H1 (cell line): ENCODE measurements at regions not wholly inside any gene's neighbourhood (a gene's known extent, or its start where the extent isn't known, plus 50 kb on each side); places are given as distances from the start of the nearest gene placed in this dataset.

Experiments used
- BCL11A ChIP-seq, 2 experiments: IDR thresholded peaks; one replicate each; pipeline ENCODE4 v1.6.1; 2011; ENCODE audit warnings: low read depth in 2 of 2, low read length in 2 of 2, mild to moderate bottlenecking in 2 of 2
- CEBPB ChIP-seq: IDR thresholded peaks from 2 replicates; pipeline ENCODE4 v1.6.1; 2012; ENCODE audit warnings: low read depth, low read length
- CHD1 ChIP-seq: IDR thresholded peaks from 2 replicates; pipeline ENCODE4 v1.6.1; 2012; ENCODE audit warnings: low read depth, low read length, improper control_type of control experiment
- GABPA ChIP-seq: IDR thresholded peaks from 2 replicates; pipeline ENCODE4 v1.6.1; 2011; ENCODE audit warnings: mild to moderate bottlenecking, low read length, moderate library complexity, borderline replicate concordance; ENCODE audit not compliant: insufficient read depth
- KDM1A ChIP-seq: fragments of 200-600, 300-600 bp; sonication (generic); IDR thresholded peaks from 2 replicates; pipeline ENCODE4 v1.7.1; 2016; ENCODE audit warnings: mild to moderate bottlenecking, low read length, borderline replicate concordance
- POLR2A ChIP-seq, 2 experiments: IDR thresholded peaks; 1 replicate in 1 of 2; 2 replicates in 1 of 2; pipeline ENCODE4 v1.6.1; 2011; ENCODE audit warnings: low read depth in 2 of 2, low read length in 2 of 2, mild to moderate bottlenecking in 2 of 2; ENCODE audit errors: control extremely low read depth in 1 of 2
- RNF2 ChIP-seq: fragments of 200-900, 300-1000 bp; sonication (generic); IDR thresholded peaks from 2 replicates; pipeline ENCODE4 v1.7.1; 2016; ENCODE audit warnings: borderline replicate concordance, low read depth, mild to moderate bottlenecking, antibody characterized with exemption, low read length; ENCODE audit not compliant: poor library complexity, severe bottlenecking; ENCODE audit errors: missing control alignments
- SP4 ChIP-seq: IDR thresholded peaks from 2 replicates; pipeline ENCODE4 v1.6.1; 2012; ENCODE audit warnings: low read length, inconsistent platforms
- SUZ12 ChIP-seq: fragments of 200-600 bp; sonication (generic); IDR thresholded peaks from 2 replicates; pipeline ENCODE4 v1.6.1; 2012; ENCODE audit warnings: mild to moderate bottlenecking, inconsistent platforms, low read length, moderate library complexity, mixed read lengths
- TCF12 ChIP-seq: IDR thresholded peaks from 2 replicates; pipeline ENCODE4 v1.6.1; 2011; ENCODE audit warnings: low read depth, mild to moderate bottlenecking, low read length
- TEAD4 ChIP-seq: IDR thresholded peaks from 2 replicates; pipeline ENCODE4 v1.6.1; 2012; ENCODE audit warnings: low read depth, low read length, inconsistent platforms, mixed read lengths
- YY1 ChIP-seq: IDR thresholded peaks from 2 replicates; pipeline ENCODE4 v1.6.1; 2011; ENCODE audit warnings: low read depth, mild to moderate bottlenecking, low read length
- TF ChIP-seq, protein P1 (sequence below), 3 experiments: IDR thresholded peaks; 1 replicate in 2 of 3; 2 replicates in 1 of 3; pipeline versions ENCODE4 v1.5.1 to v1.6.1; 2011; ENCODE audit warnings: low read length in 3 of 3, mild to moderate bottlenecking in 3 of 3, inconsistent platforms in 2 of 3, low read depth in 1 of 3, moderate library complexity in 1 of 3; ENCODE audit not compliant: insufficient read depth in 1 of 3; ENCODE audit errors: control extremely low read depth in 1 of 3
- TF ChIP-seq, protein P2 (sequence below): IDR thresholded peaks from 2 replicates; pipeline ENCODE4 v1.6.1; 2012; ENCODE audit warnings: low read length, inconsistent platforms

DNA sequence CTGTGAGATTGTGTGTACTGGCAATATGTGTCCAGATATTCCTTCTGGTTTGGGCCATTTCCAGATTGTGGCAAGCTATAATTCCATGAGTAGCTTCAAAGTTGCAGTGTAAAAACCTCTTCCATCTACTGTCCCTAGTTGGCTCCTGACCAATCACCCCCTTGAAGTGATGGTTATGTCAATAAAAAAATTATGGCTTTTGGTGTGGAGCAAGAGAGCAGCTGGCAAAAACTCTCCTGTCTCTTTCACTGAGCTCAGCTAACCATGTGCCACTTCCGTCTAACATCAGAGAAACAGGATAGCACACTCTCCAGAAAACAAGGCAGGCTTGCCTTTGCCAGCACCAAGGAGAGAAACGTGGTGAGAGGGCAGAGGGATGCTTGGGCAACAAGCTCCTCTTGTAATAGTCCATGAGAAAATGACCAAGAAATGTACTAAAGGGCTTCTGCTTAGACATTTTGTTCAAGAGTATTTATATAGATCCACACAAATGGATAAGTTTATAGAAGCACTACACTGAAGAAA is 914.4 kb upstream of the SEMA6A start:
- TF ChIP-seq, protein P1, sequence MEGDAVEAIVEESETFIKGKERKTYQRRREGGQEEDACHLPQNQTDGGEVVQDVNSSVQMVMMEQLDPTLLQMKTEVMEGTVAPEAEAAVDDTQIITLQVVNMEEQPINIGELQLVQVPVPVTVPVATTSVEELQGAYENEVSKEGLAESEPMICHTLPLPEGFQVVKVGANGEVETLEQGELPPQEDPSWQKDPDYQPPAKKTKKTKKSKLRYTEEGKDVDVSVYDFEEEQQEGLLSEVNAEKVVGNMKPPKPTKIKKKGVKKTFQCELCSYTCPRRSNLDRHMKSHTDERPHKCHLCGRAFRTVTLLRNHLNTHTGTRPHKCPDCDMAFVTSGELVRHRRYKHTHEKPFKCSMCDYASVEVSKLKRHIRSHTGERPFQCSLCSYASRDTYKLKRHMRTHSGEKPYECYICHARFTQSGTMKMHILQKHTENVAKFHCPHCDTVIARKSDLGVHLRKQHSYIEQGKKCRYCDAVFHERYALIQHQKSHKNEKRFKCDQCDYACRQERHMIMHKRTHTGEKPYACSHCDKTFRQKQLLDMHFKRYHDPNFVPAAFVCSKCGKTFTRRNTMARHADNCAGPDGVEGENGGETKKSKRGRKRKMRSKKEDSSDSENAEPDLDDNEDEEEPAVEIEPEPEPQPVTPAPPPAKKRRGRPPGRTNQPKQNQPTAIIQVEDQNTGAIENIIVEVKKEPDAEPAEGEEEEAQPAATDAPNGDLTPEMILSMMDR (IDR thresholded peaks at IDR 0.05; ENCODE audit: control extremely low read depth in 1 of 3, insufficient read depth in 1 of 3, low read depth in 1 of 3, low read length in 3 of 3): no peak
- no peak for TF ChIP-seq TEAD4
- no peak for TF ChIP-seq SP4
- TF ChIP-seq RNF2: no peak
- no peak for TF ChIP-seq YY1
- TF ChIP-seq POLR2A (IDR thresholded peaks at IDR 0.05; ENCODE audit: control extremely low read depth in 1 of 2, low read depth in 2 of 2, low read length in 2 of 2): no peak
- no peak for TF ChIP-seq GABPA
- no peak for TF ChIP-seq KDM1A
- TF ChIP-seq TCF12: no peak
- TF ChIP-seq, protein P2, sequence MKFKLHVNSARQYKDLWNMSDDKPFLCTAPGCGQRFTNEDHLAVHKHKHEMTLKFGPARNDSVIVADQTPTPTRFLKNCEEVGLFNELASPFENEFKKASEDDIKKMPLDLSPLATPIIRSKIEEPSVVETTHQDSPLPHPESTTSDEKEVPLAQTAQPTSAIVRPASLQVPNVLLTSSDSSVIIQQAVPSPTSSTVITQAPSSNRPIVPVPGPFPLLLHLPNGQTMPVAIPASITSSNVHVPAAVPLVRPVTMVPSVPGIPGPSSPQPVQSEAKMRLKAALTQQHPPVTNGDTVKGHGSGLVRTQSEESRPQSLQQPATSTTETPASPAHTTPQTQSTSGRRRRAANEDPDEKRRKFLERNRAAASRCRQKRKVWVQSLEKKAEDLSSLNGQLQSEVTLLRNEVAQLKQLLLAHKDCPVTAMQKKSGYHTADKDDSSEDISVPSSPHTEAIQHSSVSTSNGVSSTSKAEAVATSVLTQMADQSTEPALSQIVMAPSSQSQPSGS: no peak
- TF ChIP-seq SUZ12: no peak
- no peak for TF ChIP-seq CHD1
- TF ChIP-seq BCL11A (IDR thresholded peaks at IDR 0.05; ENCODE audit: low read depth in 2 of 2, low read length in 2 of 2): no peak
- no peak for TF ChIP-seq CEBPB
